ENCODE measurements at regions not wholly inside any gene's neighbourhood (a gene's known extent, or its start where the extent isn't known, plus 50 kb on each side); places are given as distances from the start of the nearest gene placed in this dataset.

GRCh38 chr5:38728029-38728428 is 117.8 kb upstream of the OSMR start:
- intact Hi-C loops (cut with DNase I) = no loop called here
- no peak for ATAC-seq

GRCh38 chr5:38731461-38731860 is 114.4 kb upstream of the OSMR start:
- Histone ChIP-seq H3K27ac (no peak overlapping the region), H3K9me3 (no peaks in the 10 kb centered on the region), H3K27me3 (no peaks in the 10 kb centered on the region), H3K36me3 (no peaks in the 10 kb centered on the region), H3K4me1 (no peaks in the 10 kb centered on the region), H3K4me3 (no peak overlapping the region)
- 61 to 73% methylated on average over 4 of the region's 4 CpGs for WGBS, 2 donors
- intact Hi-C loops (cut with DNase I) = no loop called here
- TF ChIP-seq CTCF (IDR thresholded peaks at IDR 0.05) = no peak
- DNase-seq (no peak), ATAC-seq (no peak)

More at GRCh38 chr5:38728029-38728428, 117.8 kb upstream of the OSMR start:
- H3K27me3 ChIP-seq = no peaks in the 10 kb centered on the region
- no peak for DNase-seq
- TF ChIP-seq CTCF (IDR thresholded peaks at IDR 0.05) = no peak
- no peak overlapping the region for H3K4me3 ChIP-seq
- H3K27ac ChIP-seq = no peak overlapping the region
- H3K4me1 ChIP-seq = no peaks in the 10 kb centered on the region
- H3K9me3 ChIP-seq = no peaks in the 10 kb centered on the region
- 74% methylated on average over 3 of the region's 3 CpGs for WGBS, 2 donors
- no peaks in the 10 kb centered on the region for H3K36me3 ChIP-seq

- Histone ChIP-seq H3K27ac (no peak overlapping the region), H3K4me1 (no peaks in the 10 kb centered on the region), H3K9me3 (no peaks in the 10 kb centered on the region), H3K4me3 (no peak overlapping the region), H3K27me3 (no peaks in the 10 kb centered on the region), H3K36me3 (no peaks in the 10 kb centered on the region)
- intact Hi-C loops (cut with DNase I) = no loop called here
- no peak for ATAC-seq
- whole genome bisulfite sequencing, 2 donors = 71 to 79% methylated on average over 4 of the region's 4 CpGs
- DNase-seq = no peak
- TF ChIP-seq CTCF (IDR thresholded peaks at IDR 0.05) = no peak
These were observed 111.5 kb upstream of the OSMR start for GRCh38 chr5:38734353-38734752.

GRCh38 chr5:38736089-38736488 is 109.7 kb upstream of the OSMR start:
- H3K27me3 ChIP-seq = no peaks in the 10 kb centered on the region
- H3K36me3 ChIP-seq = no peaks in the 10 kb centered on the region
- no peaks in the 10 kb centered on the region for H3K9me3 ChIP-seq
- intact Hi-C loops (cut with DNase I) = no loop called here
- ATAC-seq (no peak), DNase-seq (no peak)
- H3K4me3 ChIP-seq = no peak overlapping the region
- H3K27ac ChIP-seq = no peak overlapping the region
- TF ChIP-seq CTCF (IDR thresholded peaks at IDR 0.05) = no peak
- H3K4me1 ChIP-seq = no peaks in the 10 kb centered on the region
- WGBS, 2 donors = 51 to 64% methylated on average over 2 of the region's 2 CpGs

- TF ChIP-seq CTCF (IDR thresholded peaks at IDR 0.05) = no peak
These were observed 107.8 kb upstream of the OSMR start for GRCh38 chr5:38737976-38738375.

More at GRCh38 chr5:38737976-38738375, 107.8 kb upstream of the OSMR start:
- Histone ChIP-seq H3K9me3 (peaks cover 0 to 10% (median 3%) of the 10 kb centered on the region in 11 donors), H3K27ac (no peak overlapping the region), H3K27me3 (no peaks in the 10 kb centered on the region), H3K36me3 (no peaks in the 10 kb centered on the region), H3K4me1 (no peaks in the 10 kb centered on the region), H3K4me3 (no peak overlapping the region)
- ATAC-seq (no peak), DNase-seq (no peak)
- WGBS, 2 donors = 98 to 99% methylated on average over 6 of the region's 6 CpGs
- intact Hi-C loops (cut with DNase I) = no loop called here

Measured in heart right ventricle (tissue), 16 donors.